Smooth muscle cell (in vitro differentiated cells): ENCODE measurements at regions not wholly inside any gene's neighbourhood (a gene's known extent, or its start where the extent isn't known, plus 50 kb on each side); places are given as distances from the start of the nearest gene placed in this dataset.
A peak's percentile ranks its signal among the peaks of the same experiment; 100 is the strongest.
"Not testable (repeated sequence)": the region's sequence is repeated elsewhere in the genome, so short reads cannot be mapped to it uniquely, and the experiment has no call there.

Source experiments
- DNase-seq: peaks from one replicate; lab custom pipeline; 2025; ENCODE audit not compliant: unreplicated experiment; lab: John Stamatoyannopoulos, UW
- H2AFZ ChIP-seq: fragments of 200-600 bp; sonication (generic); 2 replicates; pipeline ENCODE4 v1.6.0; 2016; ENCODE audit warnings: antibody characterized with exemption, low read depth, mild to moderate bottlenecking
- H3F3A ChIP-seq: fragments of 200-600 bp; sonication (generic); 2 replicates; pipeline ENCODE4 v1.6.0; 2017; ENCODE audit warnings: antibody characterized with exemption, low read depth
- H3K27ac ChIP-seq: fragments of 200-600 bp; sonication (generic); 2 replicates; pipeline ENCODE4 v1.5.1; 2016; ENCODE audit warnings: low read depth, mild to moderate bottlenecking
- H3K27me3 ChIP-seq: fragments of 200-600 bp; sonication (generic); 2 replicates; pipeline ENCODE4 v1.6.1; 2016; ENCODE audit warnings: low read depth, mild to moderate bottlenecking
- H3K36me3 ChIP-seq: fragments of 200-600 bp; sonication (generic); 2 replicates; pipeline ENCODE4 v1.5.1; 2016; ENCODE audit warnings: low read depth
- H3K4me1 ChIP-seq: fragments of 200-600 bp; sonication (generic); 2 replicates; pipeline ENCODE4 v1.5.1; 2016; ENCODE audit warnings: low read depth
- H3K4me2 ChIP-seq: fragments of 200-600 bp; sonication (generic); 2 replicates; pipeline ENCODE4 v1.6.0; 2016; ENCODE audit warnings: mild to moderate bottlenecking
- H3K4me3 ChIP-seq: fragments of 200-600 bp; sonication (generic); 2 replicates; pipeline ENCODE4 v1.5.1; 2016; ENCODE audit warnings: mild to moderate bottlenecking
- H3K79me2 ChIP-seq: fragments of 200-600 bp; sonication (generic); 2 replicates; pipeline ENCODE4 v1.6.0; 2016; ENCODE audit warnings: low read depth, mild to moderate bottlenecking
- H3K9ac ChIP-seq: fragments of 200-600 bp; sonication (generic); 2 replicates; pipeline ENCODE4 v1.6.0; 2016; ENCODE audit warnings: low read depth
- H3K9me3 ChIP-seq: fragments of 200-600 bp; sonication (generic); replicated peaks from 2 replicates; pipeline ENCODE4 v1.5.1; 2016; ENCODE audit warnings: low read depth
- H4K20me1 ChIP-seq: fragments of 200-600 bp; sonication (generic); 2 replicates; pipeline ENCODE4 v1.6.0; 2016; ENCODE audit warnings: low read depth
- WGBS: methylation state at CpG from one replicate; pipeline ENCODE4 v1.1.7; 2016; ENCODE audit warnings: low lambda C conversion rate; 5-methylcytosine and 5-hydroxymethylcytosine counted together
- TF ChIP-seq, protein P1 (sequence below): fragments of 200-600 bp; sonication (generic); IDR thresholded peaks from 2 replicates; pipeline ENCODE4 v1.5.1; 2017; ENCODE audit warnings: borderline replicate concordance, mild to moderate bottlenecking, antibody characterized with exemption; ENCODE audit not compliant: insufficient read depth, poor library complexity, severe bottlenecking

DNA sequence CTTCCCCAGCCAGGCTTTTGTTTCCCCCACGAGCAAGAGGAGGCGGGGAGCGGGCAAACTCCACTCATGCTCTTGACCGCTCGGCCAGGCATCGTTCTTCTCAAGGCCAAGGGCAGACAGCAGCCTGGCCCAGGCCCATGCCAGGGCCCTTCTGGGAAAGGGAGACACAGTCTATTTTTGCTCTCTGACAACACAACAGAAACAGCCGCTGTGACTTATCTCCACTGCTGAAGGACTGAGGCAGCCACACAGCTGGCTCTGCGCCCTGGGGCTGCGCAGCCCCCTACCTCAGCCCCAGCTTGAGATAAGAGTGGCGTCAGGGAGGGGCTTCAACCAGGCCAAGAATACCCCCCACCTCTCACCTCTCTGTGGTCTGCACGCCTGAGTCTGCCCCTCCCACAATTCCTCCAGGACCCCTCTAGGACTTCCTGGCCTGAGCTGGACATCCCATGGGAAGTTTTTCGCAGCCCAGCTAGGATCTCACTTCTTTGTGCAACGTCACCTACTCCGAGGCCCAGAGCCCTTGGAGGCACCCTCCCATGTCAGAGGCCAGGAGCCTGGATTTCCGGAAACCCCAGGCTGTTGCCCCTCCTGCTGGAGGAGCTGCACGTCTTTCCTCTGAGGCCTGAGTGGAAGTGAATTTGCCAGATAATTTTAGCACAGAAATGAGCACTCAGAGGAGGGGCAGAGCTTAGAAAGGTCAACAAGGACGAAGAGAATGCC lies 118.9 kb upstream of the OTOS start:
- H3K9me3 ChIP-seq = peaks cover 5% of the 10 kb centered on the region
- peak overlapping the region; percentile 69 for H2AFZ ChIP-seq
- H4K20me1 ChIP-seq = no peaks in the 10 kb centered on the region
- H3K4me3 ChIP-seq = no peak overlapping the region
- H3K27ac ChIP-seq = peak overlapping the region; percentile 49
- peak overlapping the region; percentile 17 for H3K9ac ChIP-seq
- H3K79me2 ChIP-seq = no peaks in the 10 kb centered on the region
- 64% methylated on average over 17 of the region's 17 CpGs for WGBS
- no peaks in the 10 kb centered on the region for H3K36me3 ChIP-seq
- H3K4me2 ChIP-seq = no peak overlapping the region
- H3K27me3 ChIP-seq = no peaks in the 10 kb centered on the region
- DNase-seq = no peak
- no peaks in the 10 kb centered on the region for H3K4me1 ChIP-seq
- no peaks in the 10 kb centered on the region for H3F3A ChIP-seq
- TF ChIP-seq, protein P1, sequence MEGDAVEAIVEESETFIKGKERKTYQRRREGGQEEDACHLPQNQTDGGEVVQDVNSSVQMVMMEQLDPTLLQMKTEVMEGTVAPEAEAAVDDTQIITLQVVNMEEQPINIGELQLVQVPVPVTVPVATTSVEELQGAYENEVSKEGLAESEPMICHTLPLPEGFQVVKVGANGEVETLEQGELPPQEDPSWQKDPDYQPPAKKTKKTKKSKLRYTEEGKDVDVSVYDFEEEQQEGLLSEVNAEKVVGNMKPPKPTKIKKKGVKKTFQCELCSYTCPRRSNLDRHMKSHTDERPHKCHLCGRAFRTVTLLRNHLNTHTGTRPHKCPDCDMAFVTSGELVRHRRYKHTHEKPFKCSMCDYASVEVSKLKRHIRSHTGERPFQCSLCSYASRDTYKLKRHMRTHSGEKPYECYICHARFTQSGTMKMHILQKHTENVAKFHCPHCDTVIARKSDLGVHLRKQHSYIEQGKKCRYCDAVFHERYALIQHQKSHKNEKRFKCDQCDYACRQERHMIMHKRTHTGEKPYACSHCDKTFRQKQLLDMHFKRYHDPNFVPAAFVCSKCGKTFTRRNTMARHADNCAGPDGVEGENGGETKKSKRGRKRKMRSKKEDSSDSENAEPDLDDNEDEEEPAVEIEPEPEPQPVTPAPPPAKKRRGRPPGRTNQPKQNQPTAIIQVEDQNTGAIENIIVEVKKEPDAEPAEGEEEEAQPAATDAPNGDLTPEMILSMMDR = no peak

DNA sequence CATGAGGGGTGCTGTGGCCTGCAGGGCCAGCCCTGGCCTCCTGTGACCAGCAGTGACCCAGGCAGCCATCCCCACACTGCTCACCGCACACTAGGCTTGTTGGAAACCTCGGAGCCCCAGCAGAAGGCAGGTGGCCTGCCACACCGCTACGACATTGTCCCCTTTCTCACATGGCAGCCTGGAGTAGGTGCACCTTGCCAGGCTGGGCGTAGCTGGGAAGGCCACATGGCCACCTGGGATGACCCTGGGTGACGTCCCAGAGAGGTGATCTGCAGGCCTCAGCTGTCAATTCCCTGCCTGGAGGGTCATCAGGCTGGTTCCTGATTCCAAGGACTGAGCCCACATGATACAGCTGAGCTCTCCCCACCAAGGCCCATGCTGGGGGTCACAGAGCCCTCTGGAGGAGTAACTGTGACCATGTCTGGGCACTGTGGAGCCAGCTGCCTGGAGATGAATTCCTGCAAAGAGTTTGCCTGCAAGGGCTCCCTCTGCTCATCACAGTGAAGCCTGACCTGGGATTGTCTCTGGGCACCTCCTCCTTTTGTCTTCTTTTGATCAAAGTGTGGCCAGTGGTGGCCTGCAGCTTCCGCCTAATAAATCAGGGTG lies 119.6 kb upstream of the OTOS start:
- H3K4me3 ChIP-seq = no peak overlapping the region
- H4K20me1 ChIP-seq = no peaks in the 10 kb centered on the region
- no peaks in the 10 kb centered on the region for H3F3A ChIP-seq
- H3K27me3 ChIP-seq = no peaks in the 10 kb centered on the region
- TF ChIP-seq, protein P1 = no peak
- H3K27ac ChIP-seq = no peak overlapping the region
- peaks cover 5% of the 10 kb centered on the region for H3K9me3 ChIP-seq
- no peak overlapping the region for H3K9ac ChIP-seq
- no peaks in the 10 kb centered on the region for H3K4me1 ChIP-seq
- H2AFZ ChIP-seq = no peak overlapping the region
- WGBS = 83% methylated on average over 7 of the region's 7 CpGs
- H3K36me3 ChIP-seq = no peaks in the 10 kb centered on the region
- no peak overlapping the region for H3K4me2 ChIP-seq
- no peak for DNase-seq
- no peaks in the 10 kb centered on the region for H3K79me2 ChIP-seq

DNA sequence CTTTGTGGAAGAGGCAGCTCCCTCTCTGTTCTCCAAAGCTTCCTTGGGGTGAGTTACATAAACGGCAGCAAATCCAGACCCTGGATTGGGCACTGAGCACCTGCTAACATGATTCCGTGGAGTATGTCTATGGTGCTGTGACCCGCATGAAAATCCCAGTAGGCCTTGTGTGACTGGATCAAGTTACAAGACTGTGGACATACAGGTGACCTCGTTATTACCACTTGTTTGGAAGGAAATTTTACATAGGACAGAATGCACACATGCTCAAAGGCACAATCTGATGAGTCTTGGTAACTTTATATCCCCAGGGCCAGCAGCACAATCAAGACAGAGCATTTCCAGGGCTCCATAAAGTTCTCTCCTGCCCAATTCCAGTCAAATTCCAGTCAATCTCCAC lies 120.2 kb upstream of the OTOS start:
- no peak overlapping the region for H2AFZ ChIP-seq
- no peaks in the 10 kb centered on the region for H3K36me3 ChIP-seq
- H3K9ac ChIP-seq = no peak overlapping the region
- TF ChIP-seq, protein P1 = no peak
- DNase-seq = no peak
- H3K4me1 ChIP-seq = no peaks in the 10 kb centered on the region
- H3K9me3 ChIP-seq = peaks cover 5% of the 10 kb centered on the region
- no peak overlapping the region for H3K4me2 ChIP-seq
- no peaks in the 10 kb centered on the region for H3F3A ChIP-seq
- no peaks in the 10 kb centered on the region for H4K20me1 ChIP-seq
- H3K27ac ChIP-seq = no peak overlapping the region
- no peak overlapping the region for H3K4me3 ChIP-seq
- 86% methylated on average over 4 of the region's 4 CpGs for WGBS
- no peaks in the 10 kb centered on the region for H3K27me3 ChIP-seq
- no peaks in the 10 kb centered on the region for H3K79me2 ChIP-seq

DNA sequence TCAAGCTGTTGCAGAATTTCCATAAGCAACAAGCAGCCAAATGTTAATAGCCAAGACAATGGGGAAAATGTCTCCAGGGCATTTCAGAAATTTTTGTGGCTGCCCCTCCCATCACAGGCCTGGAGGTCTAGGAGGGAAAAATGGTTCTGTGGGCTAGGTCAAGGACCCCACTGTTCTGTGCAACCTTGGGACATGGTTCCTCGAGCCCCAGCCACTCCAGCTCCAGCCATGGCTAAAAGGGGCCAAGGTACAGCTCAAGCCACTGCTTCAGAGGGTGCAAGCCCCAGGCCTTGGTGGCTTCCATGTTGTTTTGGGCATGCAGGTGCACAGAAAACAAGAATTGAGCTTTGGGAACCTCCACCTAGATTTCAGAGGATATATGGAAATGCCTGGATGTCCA lies 122.1 kb upstream of the OTOS start:
- H4K20me1 ChIP-seq, H3K9ac ChIP-seq: not testable (repeated sequence)
- WGBS = 48% methylated on average over 1 of the region's 1 CpG

More for the DNA sequence above, 122.1 kb upstream of the OTOS start:
- not testable (repeated sequence) for H3K4me2 ChIP-seq, H3K27ac ChIP-seq, H3K27me3 ChIP-seq, H3K79me2 ChIP-seq, H3K9me3 ChIP-seq, H3K4me3 ChIP-seq, H3F3A ChIP-seq, H3K36me3 ChIP-seq, DNase-seq, H3K4me1 ChIP-seq, H2AFZ ChIP-seq
